Right kidney (tissue), 1 donor: ENCODE measurements at regions not wholly inside any gene's neighbourhood (a gene's known extent, or its start where the extent isn't known, plus 50 kb on each side); places are given as distances from the start of the nearest gene placed in this dataset.
"Not testable (repeated sequence)": the region's sequence is repeated elsewhere in the genome, so short reads cannot be mapped to it uniquely, and the experiment has no call there.

Source experiments
- DNase-seq: peaks from one replicate; pipeline ENCODE4 v3.0.0-alpha.2; 2016

DNA sequence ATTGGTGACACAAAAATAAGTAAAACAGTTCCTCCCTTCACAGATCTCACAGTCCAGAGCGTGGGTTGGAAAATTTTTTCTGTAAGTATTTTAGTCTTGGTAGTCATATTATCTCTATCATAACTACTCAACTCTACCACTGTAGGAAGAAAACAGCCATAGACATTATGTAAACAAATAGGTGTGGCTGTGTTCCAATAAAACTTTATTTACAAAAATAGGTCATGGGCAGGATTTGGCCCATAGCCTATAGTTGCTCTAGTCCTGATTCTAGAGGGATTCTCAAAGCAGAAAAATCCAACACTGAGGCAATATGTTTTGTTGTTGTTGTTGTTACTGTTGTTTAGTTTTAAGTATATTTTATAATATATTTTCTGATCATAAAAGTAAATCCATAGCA is 206.1 kb upstream of the GADL1 start:
- no peak for DNase-seq

DNA sequence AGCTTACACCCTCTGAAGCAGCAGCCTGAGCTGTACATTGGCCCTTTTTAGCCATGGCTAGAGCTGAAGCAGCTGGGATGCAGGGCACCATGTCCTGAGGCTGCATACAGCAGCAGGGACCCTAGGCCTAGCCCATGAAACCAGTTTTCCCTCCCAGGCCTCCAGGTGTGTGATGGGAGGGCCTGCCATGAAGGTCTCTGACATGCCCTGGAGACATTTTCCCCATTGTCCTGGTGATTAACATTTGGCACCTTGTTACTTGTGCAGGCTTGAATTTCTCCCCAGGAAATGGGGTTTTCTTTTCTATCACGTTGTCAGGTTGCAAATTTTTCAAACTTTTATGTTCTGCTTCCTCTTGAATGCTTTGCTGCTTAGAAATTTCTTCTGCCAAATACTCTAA is 206.8 kb upstream of the GADL1 start:
- DNase-seq: not testable (repeated sequence)

DNA sequence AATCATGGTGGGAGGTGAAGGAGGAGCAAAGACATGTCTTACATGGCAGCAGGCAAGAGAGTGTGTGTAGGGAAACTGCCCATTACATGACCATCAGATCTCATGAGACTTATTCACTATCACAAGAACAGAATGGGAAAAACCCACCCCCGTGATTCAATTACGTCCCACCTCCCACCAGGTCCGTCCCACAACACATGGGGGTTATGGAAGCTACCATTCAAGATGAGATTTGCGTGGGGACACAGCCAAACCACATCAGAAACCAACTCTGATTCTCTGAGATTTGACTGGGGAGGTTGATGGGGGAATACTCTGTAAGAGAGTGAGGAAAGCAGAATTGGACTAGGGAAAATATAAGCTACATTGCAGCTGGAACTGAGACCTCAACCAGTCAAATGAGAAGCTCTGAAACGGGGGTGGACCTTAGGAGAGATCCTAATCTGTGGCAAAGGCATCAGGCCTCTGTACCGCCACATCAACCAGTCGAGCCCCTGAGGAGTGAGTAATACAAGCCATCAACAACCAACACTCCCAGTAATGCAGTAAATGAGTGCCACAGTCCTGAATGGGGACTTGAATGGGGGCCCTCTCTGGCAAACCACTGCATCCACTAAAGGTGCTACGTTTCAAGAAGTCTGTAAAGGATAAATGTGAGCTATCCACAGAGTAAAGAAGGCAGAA is 207.9 kb upstream of the GADL1 start:
- DNase-seq: no peak

DNA sequence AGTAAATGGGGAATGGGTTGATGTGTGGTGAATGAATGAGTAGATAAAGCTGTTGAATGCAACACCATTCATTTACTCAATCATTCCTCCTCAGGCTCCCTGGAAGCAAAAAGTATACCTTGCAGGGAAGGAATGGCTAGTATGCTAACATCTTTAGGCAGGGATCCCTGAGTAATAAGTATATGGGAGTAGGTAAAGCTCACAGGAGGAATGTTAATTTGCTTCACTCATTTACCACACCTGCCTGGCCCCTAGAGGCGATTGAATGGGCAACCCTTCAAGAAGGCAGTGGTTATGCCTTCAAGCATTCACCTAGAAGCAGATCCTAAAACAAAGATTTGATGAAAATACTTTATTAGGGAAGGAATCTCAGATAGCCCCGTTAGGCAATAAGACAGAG is 208.7 kb upstream of the GADL1 start:
- no peak for DNase-seq

DNA sequence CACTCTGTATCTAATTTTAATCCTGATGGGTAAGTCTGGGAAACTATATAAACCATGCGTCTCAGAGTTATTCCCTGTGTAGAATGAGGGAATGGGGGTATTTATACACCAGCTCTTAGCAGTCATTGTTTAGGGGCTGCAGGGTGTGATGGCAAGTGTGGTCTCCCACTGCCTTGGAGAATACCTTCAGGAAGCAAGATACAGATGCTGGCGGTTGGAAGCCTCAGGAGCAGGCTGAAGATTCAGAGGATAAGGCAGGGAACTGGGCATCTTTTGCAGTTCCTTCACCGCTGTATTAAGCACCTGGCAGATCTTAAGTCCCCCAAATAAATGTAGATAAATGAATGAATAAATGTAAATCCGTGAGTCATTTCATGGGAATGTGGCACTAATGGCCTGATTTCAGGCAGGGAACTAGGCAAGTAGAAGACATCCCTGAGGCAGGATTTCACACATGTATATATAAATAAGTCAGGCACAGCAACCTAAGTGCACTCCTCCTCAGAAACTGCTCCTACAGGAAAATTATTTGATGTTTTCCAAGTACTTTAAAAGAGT is 209.2 kb upstream of the GADL1 start:
- no peak for DNase-seq

DNA sequence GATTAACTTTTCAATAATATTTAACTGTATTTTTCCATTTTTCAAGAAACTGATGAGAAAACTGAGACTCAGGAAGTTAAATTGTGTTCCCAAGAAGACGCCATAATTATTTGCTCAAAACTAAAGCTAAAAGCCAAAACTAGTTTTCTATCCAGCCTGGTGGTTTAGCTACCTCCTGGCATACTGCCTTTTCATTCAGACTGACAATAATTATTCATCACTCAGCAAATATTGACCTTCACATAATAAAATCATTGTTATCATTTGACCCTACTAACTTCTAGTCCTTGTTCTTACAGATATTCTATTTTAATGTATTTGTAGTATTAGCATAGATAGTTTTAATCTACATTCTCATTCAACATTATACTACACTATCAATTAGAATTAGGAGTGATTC is 210.6 kb upstream of the GADL1 start:
- no peak for DNase-seq

DNA sequence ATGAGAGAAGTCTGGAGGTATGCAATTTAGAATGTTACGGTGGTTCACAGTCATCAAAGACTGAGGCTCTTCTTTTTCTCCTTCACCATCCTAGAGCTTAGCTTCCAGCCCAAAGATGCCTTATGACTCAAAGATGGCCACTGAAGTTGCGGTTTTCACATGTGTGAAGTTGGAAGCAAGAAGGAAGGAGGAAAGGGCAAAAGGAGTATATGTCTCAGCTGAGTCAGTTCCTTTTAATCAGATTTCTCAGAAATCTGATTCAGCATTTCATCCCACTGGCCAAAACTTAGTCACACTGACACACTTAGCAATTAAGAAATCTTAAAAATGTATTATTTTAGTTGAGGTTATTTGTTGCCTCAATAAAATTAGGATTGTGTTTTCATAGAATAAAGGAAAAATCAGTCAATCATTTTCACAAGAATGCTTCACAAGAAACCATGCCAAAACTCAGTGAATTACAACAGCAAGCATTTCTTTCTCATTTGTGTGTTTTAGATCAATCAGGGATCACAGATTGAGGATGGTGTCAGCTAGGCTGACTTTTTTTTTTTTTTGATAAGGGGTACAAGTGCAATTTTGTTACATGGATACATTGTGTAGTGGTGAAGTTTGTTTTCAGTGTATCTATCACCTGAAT is 211.1 kb upstream of the GADL1 start:
- DNase-seq: no peak

DNA sequence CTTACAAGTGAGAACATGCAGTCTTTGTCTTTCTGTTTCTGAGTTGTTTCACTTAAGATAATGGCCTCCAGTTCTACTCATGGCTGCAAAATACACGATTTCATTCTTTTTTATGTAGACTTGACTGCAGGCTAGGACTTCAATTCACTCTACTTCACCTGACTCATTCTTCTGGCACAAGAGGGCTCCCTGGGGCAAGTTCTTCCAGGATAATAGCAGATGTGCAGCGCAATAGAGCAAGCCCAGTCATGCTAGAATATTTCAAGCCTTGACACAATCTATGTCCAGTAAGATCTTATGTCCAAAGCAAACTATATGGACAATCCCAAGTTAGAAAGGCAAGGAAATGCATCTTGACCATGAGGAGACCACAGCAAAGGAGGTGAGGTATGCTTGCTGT is 211.7 kb upstream of the GADL1 start:
- no peak for DNase-seq

DNA sequence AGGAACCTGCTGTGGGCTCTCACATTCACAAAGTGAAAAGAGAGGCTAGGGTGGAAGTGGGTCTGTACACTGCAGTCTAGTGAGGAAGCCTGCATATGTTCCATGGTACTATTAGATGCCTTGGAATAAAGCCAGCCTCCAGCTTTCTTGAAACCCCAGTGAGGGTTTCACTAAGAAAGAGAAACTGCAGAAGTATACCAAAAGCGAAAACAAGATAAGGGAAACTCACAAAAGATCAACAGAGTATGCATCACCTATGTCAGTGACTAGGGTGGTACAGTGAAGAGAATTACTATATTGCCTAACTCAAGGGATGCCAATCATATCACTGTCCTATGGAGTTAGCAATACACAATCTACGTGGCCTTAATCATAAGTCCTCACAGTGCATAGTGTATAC is 212.5 kb upstream of the GADL1 start:
- no peak for DNase-seq

DNA sequence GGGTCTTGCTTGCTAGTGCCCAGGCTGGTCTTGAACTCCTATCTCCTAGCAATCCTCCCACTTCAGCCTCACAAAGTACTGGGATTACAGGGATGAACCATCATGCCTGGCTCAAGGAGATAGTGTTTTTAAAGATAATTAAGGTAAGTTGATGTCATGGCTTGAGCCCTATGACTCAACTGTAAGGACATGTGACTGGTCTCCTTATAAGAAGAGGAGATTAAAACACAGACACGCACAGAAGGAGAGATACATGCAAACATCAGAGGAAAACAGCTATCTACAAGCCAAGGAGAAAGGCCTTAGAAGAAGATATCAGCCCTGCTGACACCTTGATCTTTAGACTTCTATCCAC is 220.4 kb upstream of the GADL1 start:
- no peak for DNase-seq

DNA sequence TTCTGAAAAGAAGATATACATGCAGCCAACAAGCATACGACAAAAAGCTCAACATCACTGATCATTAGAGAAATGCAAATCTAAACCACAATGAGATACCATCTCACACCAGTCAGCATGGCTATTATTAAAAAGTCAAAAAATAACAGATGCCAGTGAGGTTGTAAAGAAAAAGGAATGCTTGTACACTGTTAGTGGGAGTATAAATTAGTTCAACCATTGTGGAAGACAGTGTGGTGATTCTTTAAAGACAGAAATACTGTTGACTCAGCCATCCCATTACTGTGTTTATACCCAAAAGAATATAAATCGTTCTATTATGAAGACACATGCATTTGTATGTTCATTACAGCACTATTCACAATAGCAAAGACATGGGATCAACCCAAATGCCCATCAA is 221.1 kb upstream of the GADL1 start:
- not testable (repeated sequence) for DNase-seq

DNA sequence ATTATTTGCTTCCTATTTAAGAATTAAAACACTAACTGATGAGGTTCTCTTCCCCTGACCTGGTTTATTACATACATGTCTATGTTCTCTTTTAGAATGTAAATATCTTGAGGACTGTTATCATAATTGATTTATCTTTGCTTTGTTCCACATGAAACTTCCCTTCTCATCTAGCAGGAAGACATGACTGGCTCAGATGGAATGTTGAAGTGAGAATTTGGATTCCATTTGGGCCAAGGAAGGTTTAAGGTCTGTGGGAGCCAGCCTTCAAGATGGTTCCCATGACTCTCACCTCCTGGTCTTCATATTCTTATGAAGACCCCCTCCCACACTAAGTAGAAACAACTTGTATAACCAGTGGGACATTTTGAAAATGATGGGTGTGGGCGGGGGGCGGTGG is 222.2 kb upstream of the GADL1 start:
- DNase-seq: no peak

DNA sequence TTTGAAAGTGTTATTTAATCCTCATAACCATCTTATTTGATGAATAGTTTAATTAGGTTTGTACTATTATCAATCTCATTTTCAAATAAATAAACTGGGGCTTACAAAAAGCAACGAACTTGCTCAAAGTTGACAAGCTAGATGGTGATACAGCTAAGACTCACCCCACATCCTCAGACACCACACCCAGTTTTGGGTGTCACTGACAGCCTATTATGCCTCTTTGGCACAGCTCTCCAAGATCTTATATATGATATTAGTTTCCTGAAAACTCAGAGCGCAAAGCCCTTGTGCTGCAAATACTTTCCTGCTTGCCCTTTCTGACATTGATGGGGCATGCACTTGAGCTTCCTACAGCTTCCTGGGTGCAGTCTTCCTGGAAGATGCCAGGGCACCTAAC is 223.4 kb upstream of the GADL1 start:
- DNase-seq: no peak

DNA sequence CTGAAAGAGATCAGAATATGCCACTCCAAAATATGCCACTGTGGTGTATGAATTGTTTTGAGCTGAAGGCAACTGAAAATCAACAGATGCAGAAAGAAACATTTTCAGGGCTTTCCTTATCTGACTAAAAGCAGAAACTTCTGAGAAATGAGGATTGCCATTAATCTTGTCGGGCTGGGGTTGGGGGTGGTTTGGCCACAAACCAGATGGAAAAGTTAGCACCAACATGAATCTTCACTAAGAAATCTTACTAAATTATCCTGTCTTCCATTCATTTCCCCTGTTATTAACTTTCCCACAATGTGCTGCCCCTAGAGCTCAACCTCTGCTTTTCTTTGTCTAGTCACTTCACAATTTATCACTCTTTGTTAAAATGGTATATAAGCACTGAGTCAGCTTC is 229.9 kb upstream of the GADL1 start:
- no peak for DNase-seq

DNA sequence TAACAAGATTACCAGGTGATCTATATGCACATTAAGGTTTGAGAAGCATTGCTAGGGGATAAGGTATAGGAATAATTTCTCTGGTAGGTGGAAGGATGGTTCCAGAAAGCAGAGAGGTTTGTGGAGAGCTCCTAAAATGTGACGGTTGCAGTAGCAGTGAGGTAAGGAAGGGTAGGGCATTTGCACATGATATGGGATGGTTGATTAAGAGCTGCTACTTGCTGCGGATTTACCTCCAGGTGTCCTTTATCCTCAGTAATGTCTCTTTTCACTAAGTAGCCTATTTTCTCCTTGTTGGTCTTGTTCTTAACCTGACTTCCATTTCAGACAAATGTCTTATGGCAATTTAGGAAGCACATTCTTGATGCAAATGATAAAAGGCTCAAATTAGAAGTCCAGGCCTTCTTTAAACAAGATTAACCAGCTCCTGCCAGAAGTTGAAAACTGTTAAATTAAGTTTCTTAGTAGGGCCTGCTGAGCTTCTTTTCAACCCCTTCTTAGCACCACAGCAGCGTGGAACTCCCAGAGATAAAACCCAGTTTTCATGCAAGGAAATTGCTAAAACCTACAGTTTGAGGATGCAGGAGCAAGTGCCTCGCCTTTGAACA is 231.1 kb upstream of the GADL1 start:
- no peak for DNase-seq

DNA sequence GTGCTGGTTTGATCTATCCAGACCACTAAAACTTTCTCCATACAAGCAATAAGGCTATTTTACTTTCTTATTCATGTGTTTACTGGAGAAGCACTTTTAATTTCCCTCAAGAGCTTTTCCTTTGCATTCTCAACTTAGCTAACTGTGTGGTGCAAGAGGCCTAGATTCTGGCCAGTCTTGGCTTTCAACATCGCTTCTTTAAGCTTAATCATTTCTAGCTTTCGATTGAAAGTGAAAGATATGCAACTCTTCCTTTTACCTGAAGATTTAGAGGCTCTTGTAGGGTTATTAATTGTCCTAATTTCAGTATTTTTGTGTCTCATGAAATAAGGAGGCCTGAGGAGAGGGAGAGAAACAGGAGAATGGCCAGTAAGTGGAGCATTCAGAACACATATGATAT is 234.8 kb upstream of the GADL1 start:
- no peak for DNase-seq

DNA sequence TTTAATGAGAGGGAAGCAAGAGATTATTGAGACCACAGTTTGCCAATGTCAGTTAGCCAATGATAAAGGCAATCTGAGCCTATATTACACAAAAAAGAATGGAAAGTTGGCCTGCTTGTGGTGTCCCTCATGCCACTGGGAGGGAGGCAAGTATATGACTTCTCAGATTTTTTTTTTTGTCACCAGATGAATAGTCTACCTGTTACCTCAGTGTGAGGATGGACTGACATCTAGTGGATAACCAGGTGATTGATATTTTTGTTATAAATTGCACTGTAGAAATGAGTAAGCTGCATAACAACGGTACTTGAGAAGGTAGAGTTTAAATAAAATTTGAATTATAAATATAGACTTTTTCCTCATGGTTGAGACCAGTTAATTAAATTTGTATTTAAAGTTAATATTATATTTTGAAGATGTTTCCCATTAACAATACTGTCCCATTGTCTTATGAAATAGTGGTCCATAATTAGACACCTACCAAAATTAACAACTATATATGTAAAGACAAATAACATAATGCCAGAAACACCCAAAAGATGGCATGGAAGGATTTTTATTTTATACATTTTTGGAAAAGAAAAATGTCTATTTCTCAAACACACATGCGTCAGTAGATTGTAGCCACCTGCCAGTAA is 237.8 kb upstream of the GADL1 start:
- DNase-seq: no peak

DNA sequence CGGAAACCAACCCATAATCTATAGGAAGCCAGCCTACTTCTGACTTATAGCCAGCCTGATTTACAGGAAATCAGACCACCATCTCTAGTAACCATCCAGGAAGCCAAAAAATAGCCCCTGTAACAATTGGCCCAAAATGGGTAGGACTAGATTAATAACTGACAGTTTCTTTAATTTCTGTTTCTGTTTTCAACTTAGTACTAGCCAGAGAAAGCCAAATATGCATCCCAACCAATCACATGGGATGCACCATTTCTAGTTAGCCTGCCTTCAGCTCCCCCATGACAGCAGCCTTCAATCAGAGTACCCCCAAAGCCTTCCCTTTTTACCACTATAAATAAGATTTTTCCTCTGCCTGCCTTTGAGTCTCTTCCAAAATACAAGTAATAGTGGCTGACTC is 239.1 kb upstream of the GADL1 start:
- DNase-seq: no peak

DNA sequence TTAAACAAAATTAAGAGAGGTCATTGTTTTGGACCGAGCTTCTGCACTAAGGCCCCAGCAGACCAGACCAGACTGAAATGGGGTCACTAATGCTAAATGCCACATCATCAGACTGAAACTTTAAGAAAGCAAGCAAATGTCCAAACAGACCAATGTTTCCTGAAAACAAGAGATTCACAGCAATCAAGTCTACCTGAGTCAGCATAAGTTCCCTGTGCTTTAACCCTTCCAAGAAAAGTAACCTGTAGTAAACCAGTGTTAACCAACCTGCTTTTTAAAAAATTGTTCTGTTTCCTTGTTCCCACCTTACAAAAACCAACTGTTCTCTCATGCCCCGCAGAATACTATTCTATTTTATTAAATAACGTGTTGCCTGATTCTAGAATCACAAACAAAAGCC is 241.1 kb upstream of the GADL1 start:
- no peak for DNase-seq

DNA sequence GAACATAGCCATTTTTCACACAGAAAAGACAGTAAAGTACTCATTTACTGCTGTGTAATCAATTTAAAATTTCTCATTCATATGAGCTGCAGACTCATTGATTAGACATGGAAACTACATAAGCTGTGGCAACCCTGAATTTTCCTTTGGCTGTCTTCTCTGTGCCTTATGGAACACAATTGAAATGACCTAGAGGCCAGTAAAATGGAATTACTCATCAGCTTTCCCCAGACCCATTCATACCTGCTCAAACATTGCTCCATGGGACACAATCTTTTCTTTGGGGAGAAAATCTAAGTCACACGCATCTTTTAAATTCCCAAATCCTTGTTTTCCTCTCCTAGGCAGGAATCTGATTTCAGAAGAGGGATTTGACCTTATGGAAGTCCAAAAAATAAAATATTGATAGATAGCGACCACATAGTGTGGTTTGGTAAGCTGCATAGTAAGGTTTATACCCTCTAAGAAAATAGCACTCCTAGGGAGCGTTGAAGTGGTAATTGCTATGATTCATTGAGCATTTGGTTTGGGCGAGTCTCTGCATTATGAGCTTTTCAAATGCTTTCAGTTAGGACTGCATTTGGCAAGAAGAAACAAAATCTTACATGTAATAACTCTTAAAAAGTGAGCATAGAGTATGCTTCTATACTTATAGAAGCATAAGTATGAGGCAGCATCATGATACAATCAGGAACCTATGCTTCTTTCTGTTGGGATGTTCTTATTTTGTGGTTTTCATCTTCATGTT is 243.4 kb upstream of the GADL1 start:
- DNase-seq: no peak

DNA sequence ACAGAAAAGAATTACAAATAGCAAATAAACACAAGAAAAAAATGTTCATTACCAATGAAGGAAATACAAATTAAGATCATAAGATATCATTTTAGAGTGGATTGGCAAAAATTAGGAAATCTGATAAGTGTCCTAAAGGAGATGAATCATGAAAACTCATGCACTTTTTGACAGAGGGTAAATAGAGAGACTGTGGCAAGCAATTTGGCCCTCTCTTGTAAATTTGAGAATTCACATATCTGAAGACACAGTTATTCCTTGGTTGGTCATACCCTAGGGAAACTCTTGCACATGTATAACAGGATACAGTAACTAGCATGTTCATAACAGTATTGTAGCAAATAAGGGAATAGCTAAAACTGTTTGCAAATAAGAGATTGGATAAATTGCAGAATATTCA is 246.0 kb upstream of the GADL1 start:
- DNase-seq: no peak

DNA sequence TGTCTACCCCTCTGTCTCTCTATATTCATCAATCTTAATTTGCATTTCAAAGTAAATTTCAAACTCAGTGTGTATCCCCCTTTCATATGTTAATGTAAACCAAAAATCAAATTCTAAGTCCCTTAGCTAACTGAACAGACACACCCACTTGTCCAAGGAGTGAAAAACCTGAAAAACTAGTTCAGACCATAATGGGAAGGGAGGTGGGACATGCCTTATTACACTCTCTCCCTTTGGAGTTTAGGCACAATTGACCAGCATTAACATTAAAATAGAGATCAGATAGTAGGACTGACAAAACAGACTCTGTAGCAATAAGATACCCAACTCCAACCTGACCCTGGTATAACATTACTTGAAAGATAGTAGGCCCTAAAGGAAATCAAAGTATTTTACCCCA is 247.7 kb upstream of the GADL1 start:
- no peak for DNase-seq

DNA sequence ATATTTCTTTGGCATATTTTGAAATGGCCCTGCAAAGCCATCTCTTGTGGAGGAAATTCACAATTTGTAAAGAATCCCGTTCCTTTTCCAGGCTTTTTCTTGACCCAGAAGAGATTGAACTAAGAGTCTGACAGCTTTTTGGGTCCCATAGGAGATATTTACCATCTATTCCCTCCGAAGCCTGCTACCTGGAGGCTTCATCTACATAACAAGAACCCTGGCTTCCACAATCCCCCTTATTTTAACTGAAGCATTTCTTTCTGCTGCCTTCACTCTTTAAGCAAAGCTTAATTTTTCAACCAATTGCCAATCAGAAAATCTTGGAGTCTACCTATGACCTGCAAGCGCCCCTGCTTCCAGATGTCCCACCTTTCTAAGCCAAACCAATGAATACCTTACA is 248.1 kb upstream of the GADL1 start:
- DNase-seq: no peak
